Upper lobe of left lung (tissue), 6 donors: ENCODE measurements at regions not wholly inside any gene's neighbourhood (a gene's known extent, or its start where the extent isn't known, plus 50 kb on each side); places are given as distances from the start of the nearest gene placed in this dataset.
A peak's percentile ranks its signal among the peaks of the same experiment; 100 is the strongest.
"Not testable (repeated sequence)": the region's sequence is repeated elsewhere in the genome, so short reads cannot be mapped to it uniquely, and the experiment has no call there.

ENCODE experiments used
- ATAC-seq, 2 donors: fragments of 200-7000 bp; cut with Tn5 transposase; one replicate each; pipeline ENCODE4 v1.9.1; 2022; ENCODE audit warnings: mild to moderate bottlenecking in 2 of 2, moderate library complexity in 2 of 2; ENCODE audit not compliant: low FRiP score in 2 of 2
- DNase-seq, 2 donors: peaks; one replicate each; pipeline ENCODE4 v3.0.0-alpha.2; 2019 to 2020
- H3K27ac ChIP-seq, 4 donors: fragments of 200-600 bp; sonication (generic); one replicate each; pipeline ENCODE4 v1.5.1; 2016 to 2019
- H3K27me3 ChIP-seq, 4 donors: fragments of 200-600 bp; sonication (generic); one replicate each; pipeline ENCODE4 v1.5.1; 2017 to 2019
- H3K36me3 ChIP-seq, 4 donors: fragments of 200-600 bp; sonication (generic); one replicate each; pipeline ENCODE4 v1.5.1; 2016 to 2019
- H3K4me1 ChIP-seq, 4 donors: fragments of 200-600 bp; sonication (generic); one replicate each; pipeline ENCODE4 v1.5.1; 2018 to 2019
- H3K4me3 ChIP-seq, 4 donors: fragments of 200-600 bp; sonication (generic); one replicate each; pipeline ENCODE4 v1.5.1; 2017 to 2019; ENCODE audit warnings: mild to moderate bottlenecking in 2 of 4, moderate library complexity in 1 of 4
- H3K9me3 ChIP-seq, 4 donors: fragments of 200-600 bp; sonication (generic); one replicate each; pipeline ENCODE4 v1.5.1; 2018 to 2019
- POLR2A ChIP-seq, 4 donors: fragments of 450-650 bp; IDR thresholded peaks; one replicate each; pipeline ENCODE4 v1.5.1; 2016 to 2017; ENCODE audit warnings: antibody characterized with exemption in 4 of 4, mild to moderate bottlenecking in 2 of 4
- POLR2AphosphoS5 ChIP-seq, 2 donors: sonication (generic); formaldehyde crosslinking; IDR thresholded peaks; one replicate each; pipeline ENCODE4 v1.5.1; 2017; ENCODE audit warnings: antibody characterized with exemption in 2 of 2
- WGBS, 2 donors: methylation state at CpG; one replicate each; pipeline ENCODE4 v1.1.5; 2017 to 2018; 5-methylcytosine and 5-hydroxymethylcytosine counted together
- donor health status: DM: no; HTN: no; CAD: no; lungs with moderate emphysema.
- donor health status: DM: no; HTN: yes; CAD: no; lungs with severe emphysema.

GRCh38 chr15:30470601-30471365 is 56.7 kb upstream of the GOLGA8R start:
- H3K27me3 ChIP-seq, H3K9me3 ChIP-seq, H3K36me3 ChIP-seq, H3K4me1 ChIP-seq: not testable (repeated sequence)
- peak overlapping the region in 3 of 4 donors; percentile 49 to 58 (median 51) for H3K4me3 ChIP-seq
- H3K27ac ChIP-seq = peak overlapping the region; percentile 71 to 90 (median 78)
- no CpG with 5 or more reads among the region's 89 CpGs for WGBS, 2 donors
- ATAC-seq (peak; percentile 95 to 100), DNase-seq (peak; percentile 53 to 95)

DNA sequence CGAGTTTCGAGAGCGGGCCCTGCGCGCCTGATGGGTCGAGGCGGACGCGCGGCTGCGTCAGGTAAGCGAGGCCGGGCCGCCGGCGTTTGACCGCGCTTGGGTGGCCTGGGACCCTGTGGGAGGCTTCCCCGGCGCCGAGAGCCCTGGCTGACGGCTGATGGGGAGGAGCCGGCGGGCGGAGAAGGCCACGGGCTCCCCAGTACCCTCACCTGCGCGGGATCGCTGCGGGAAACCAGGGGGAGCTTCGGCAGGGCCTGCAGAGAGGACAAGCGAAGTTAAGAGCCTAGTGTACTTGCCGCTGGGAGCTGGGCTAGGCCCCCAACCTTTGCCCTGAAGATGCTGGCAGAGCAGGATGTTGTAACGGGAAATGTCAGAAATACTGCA is 57.3 kb upstream of the GOLGA8R start:
- H3K27me3 ChIP-seq, H3K4me1 ChIP-seq, ATAC-seq, H3K9me3 ChIP-seq, DNase-seq, H3K36me3 ChIP-seq: not testable (repeated sequence)
- Histone ChIP-seq H3K4me3 (peak overlapping the region in 3 of 4 donors; percentile 49 to 58 (median 51)), H3K27ac (peak overlapping the region; percentile 71 to 90 (median 78))
- no CpG with 5 or more reads among the region's 34 CpGs for WGBS, 2 donors

GRCh38 chr15:30471817-30472551 is 57.9 kb upstream of the GOLGA8R start:
- not testable (repeated sequence) for DNase-seq, H3K27ac ChIP-seq, H3K9me3 ChIP-seq, H3K36me3 ChIP-seq, H3K27me3 ChIP-seq, H3K4me1 ChIP-seq, ATAC-seq, H3K4me3 ChIP-seq
- no CpG with 5 or more reads among the region's 10 CpGs for WGBS, 2 donors

DNA sequence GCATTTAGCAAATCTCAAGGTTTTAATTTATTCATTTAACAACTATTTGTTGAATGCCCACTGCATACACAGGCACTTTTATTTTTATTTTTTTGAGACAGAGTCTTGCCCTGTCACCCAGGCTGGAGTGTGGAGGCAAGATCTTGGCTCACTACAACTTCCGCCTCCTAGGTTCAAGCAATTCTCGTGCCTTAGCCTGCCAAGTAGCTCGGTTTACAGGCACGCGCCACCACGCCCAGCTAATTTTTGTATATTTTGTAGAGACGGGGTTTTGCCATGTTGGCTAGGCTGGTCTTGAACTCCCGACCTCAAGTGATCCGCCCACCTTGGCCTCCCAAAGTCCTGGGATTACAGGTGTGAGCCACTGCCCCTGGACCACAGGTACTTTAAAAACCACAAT is 67.0 kb upstream of the GOLGA8Q start:
- not testable (repeated sequence) for H3K9me3 ChIP-seq, H3K4me3 ChIP-seq, H3K27ac ChIP-seq, H3K27me3 ChIP-seq, DNase-seq, H3K4me1 ChIP-seq, ATAC-seq
- peaks cover 0 to 30% (median 0%) of the 10 kb centered on the region in 4 donors for H3K36me3 ChIP-seq
- 81 to 91% methylated on average over 7 to 9 of the region's 9 CpGs for WGBS, 2 donors

DNA sequence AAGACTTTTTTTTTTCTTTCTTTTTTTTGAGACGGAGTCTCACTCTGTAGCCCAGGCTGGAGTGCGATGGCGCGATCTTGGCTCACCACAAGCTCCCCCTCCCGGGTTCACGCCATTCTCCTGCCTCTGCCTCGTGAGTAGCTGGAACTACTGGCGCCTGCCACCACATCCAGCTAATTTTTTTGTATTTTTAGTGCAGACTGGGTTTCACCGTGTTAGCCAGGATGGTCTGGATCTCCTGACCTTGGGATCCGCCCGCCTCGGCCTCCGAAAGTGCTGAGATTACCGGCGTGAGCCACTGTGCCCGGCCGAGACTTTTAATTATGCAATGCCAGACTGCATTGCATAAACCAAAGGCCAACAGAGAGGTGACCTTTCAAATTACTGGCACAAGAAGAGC is 62.6 kb upstream of the GOLGA8Q start:
- peak in 1 of 4 donors; percentile 21 for TF ChIP-seq POLR2A (IDR thresholded peaks at IDR 0.05)
- TF ChIP-seq POLR2AphosphoS5 (IDR thresholded peaks at IDR 0.05) = peak in 1 of 2 donors; percentile 8
- not testable (repeated sequence) for H3K4me1 ChIP-seq, H3K9me3 ChIP-seq, H3K27me3 ChIP-seq, H3K4me3 ChIP-seq
- peak overlapping the region in 3 of 4 donors; percentile 65 to 79 (median 69) for H3K27ac ChIP-seq
- peak; percentile 27 to 67 for DNase-seq
- peaks cover 0 to 26% (median 0%) of the 10 kb centered on the region in 4 donors for H3K36me3 ChIP-seq
- WGBS, 2 donors = 61 to 68% methylated on average over 13 to 17 of the region's 17 CpGs
- peak in 1 of 2 donors; percentile 79 for ATAC-seq

DNA sequence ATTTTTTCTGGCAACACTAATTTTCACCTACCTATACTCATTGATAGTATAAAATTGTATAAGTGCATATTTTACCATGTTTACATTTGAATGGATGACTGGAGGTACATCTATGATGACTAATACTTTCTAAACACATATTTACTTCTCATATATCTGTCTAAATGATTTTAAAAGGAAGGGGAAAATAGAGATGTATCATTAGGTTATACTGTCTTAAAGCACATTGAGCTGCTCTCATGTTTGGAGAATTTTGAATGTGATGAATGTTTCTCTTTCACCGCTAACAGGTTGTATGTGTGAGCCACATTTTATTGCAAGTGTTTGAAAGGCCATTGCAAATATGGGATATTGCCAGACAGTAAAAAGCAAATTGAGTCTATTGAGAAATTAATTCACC is 61.5 kb upstream of the GOLGA8Q start:
- H3K4me3 ChIP-seq, H3K4me1 ChIP-seq, DNase-seq, H3K27ac ChIP-seq, H3K27me3 ChIP-seq, ATAC-seq, H3K9me3 ChIP-seq: not testable (repeated sequence)
- WGBS, 2 donors = 68 to 75% methylated on average over 1 of the region's 1 CpG
- H3K36me3 ChIP-seq = peaks cover 0 to 21% (median 0%) of the 10 kb centered on the region in 4 donors

DNA sequence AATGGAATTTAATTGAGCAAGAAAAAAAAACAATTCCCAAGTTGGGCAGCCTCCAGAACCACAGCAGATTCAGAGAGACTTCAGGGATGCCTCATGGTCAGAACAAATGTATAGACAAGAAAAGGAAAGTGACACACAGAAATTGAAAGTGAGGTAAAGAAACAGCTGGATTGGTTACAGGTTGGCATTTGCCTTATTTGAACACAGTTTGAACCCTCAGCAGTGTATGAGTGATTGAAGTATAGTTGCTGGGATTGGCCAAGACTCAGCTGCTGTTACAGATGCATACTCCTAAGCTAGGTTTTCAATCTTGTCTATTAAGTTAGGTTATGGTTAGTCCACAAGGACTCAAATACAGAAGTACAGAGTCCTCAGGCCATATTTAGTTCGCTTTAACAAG is 57.9 kb upstream of the GOLGA8Q start:
- not testable (repeated sequence) for H3K9me3 ChIP-seq, H3K4me1 ChIP-seq, H3K36me3 ChIP-seq, DNase-seq, ATAC-seq, H3K27ac ChIP-seq, H3K4me3 ChIP-seq, H3K27me3 ChIP-seq
- no CpG with 5 or more reads among the region's 1 CpG for WGBS, 2 donors

DNA sequence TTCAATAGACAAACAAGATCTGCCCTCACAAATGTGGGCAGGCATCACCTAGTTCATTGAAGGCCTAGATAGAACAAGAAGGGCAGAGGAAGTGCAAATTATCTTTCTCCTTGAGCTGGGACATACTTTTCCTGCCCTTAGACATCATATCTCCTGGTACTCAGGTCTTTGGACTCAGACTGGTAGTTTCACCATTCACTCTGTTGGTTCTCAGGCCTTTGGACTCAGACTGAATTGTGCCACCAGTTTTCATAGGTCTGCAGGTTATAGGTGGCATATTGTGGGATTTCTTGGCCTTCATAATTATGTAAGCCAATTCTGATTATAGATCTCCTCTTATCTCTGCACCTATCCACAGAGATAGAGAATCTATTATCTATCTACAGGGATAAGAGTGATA is 54.6 kb upstream of the GOLGA8Q start:
- DNase-seq, H3K36me3 ChIP-seq, H3K4me3 ChIP-seq, H3K9me3 ChIP-seq, ATAC-seq, H3K27me3 ChIP-seq, H3K4me1 ChIP-seq, H3K27ac ChIP-seq: not testable (repeated sequence)

DNA sequence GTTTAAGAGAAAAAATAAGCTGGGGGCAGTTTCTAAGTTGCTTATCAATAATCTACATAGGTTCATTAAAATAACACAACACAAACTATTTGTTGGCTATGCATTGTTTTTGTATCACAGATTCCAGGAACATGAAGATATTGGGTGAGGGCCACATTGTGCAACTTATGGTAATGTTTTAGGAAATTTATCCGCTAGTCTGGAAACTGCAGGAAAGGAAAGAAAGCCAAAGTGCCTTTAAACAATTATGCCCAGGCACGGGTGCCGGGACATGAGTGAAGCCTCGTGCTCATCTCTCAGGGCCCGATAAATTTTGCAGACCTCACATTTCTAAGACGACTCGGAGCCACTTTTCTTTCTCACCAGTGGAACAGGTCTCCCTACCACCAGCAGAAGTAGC is 52.6 kb upstream of the GOLGA8Q start:
- not testable (repeated sequence) for H3K4me3 ChIP-seq, H3K4me1 ChIP-seq, ATAC-seq, H3K9me3 ChIP-seq, H3K36me3 ChIP-seq, DNase-seq, H3K27me3 ChIP-seq, H3K27ac ChIP-seq
- WGBS, 2 donors = no CpG with 5 or more reads among the region's 7 CpGs

- H3K9me3 ChIP-seq, H3K27ac ChIP-seq, H3K27me3 ChIP-seq, H3K4me1 ChIP-seq, ATAC-seq, DNase-seq, H3K4me3 ChIP-seq, H3K36me3 ChIP-seq: not testable (repeated sequence)
- 95 to 100% methylated on average over 1 of the region's 2 CpGs for WGBS, 2 donors
Observed at GRCh38 chr15:30500511-30500910, 51.3 kb upstream of the GOLGA8Q start.
